ENCODE measurements at regions not wholly inside any gene's neighbourhood (a gene's known extent, or its start where the extent isn't known, plus 50 kb on each side); places are given as distances from the start of the nearest gene placed in this dataset.

DNA sequence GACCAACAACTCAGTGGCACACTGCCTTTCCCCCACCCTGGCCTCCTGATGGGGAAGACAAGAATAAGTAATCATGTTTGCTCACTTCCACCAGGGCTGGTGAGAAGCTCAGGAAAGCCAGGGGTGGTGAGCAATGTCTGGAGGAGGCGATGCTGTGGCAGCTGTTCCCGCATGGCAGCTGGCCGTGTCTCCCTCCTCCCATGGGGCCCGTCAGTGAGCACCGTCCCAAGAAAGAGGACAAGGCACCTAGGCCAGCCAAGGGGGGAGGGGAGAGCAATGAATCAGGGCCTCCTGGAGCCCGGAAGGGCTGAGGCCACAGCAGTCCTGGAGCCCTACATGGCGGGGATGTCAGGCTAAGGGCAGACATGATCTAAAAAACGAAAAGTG is 69.2 kb upstream of the INSIG1 start:
- intact Hi-C loops (cut with micrococcal nuclease), result no loop called here

DNA sequence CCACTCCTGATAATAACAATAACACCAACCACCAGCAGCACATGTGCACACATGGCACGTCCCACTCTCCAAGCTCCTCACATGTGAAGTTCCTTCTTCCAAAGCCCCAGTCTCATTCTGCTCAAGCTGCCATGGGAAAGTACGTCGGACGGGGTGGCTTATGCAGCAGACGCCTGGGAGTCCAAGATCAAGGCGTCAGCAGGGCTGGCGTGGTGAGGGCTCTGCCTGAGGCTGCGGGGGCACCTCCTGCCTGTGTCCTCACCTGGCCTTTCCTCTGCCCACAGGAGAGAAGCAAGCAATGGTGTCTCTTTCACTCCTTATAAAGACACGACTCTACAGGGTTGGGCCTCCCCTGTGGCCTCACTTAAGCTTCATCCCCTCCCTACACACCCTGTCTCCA is 68.8 kb upstream of the INSIG1 start:
- peaks cover 0 to 13% of the 10 kb centered on the region in 2 donors for H3K27me3 Mint-ChIP-seq (ENCODE audit: low read depth in 2 of 2)
- intact Hi-C loops (cut with micrococcal nuclease), result no loop called here
- Histone ChIP-seq H3K4me3 (ENCODE audit: low read length) (no peak overlapping the region), H3K36me3 (ENCODE audit: control insufficient read depth, insufficient read depth, low read length) (no peaks in the 10 kb centered on the region), H3K4me1 (ENCODE audit: control insufficient read depth, insufficient read depth, low read length) (no peaks in the 10 kb centered on the region), H3K9me3 (ENCODE audit: control insufficient read depth, insufficient read depth, low read length) (no peaks in the 10 kb centered on the region), H3K27me3 (ENCODE audit: control insufficient read depth, insufficient read depth, low read length) (no peaks in the 10 kb centered on the region), H3K27ac (ENCODE audit: low read length) (no peak overlapping the region)
- WGBS (ENCODE audit: insufficient coverage), result 85% methylated on average over 9 of the region's 9 CpGs
- no peak overlapping the region for H3K4me3 Mint-ChIP-seq
- H3K27ac Mint-ChIP-seq, result no peak overlapping the region
- H3K4me1 Mint-ChIP-seq, result no peaks in the 10 kb centered on the region
- H3K9me3 Mint-ChIP-seq, result no peaks in the 10 kb centered on the region
- TF ChIP-seq CTCF (IDR thresholded peaks at IDR 0.05), result no peak
- ATAC-seq (peak in 1 of 3 donors; percentile 9), DNase-seq (no peak)
- no peaks in the 10 kb centered on the region for H3K36me3 Mint-ChIP-seq

More for the DNA sequence above, 69.2 kb upstream of the INSIG1 start:
- Histone ChIP-seq H3K4me1 (ENCODE audit: control insufficient read depth, insufficient read depth, low read length) (no peaks in the 10 kb centered on the region), H3K27me3 (ENCODE audit: control insufficient read depth, insufficient read depth, low read length) (no peaks in the 10 kb centered on the region), H3K4me3 (ENCODE audit: low read length) (no peak overlapping the region), H3K9me3 (ENCODE audit: control insufficient read depth, insufficient read depth, low read length) (no peaks in the 10 kb centered on the region), H3K27ac (ENCODE audit: low read length) (no peak overlapping the region), H3K36me3 (ENCODE audit: control insufficient read depth, insufficient read depth, low read length) (no peaks in the 10 kb centered on the region)
- Mint-ChIP-seq H3K36me3 (no peaks in the 10 kb centered on the region), H3K27me3 (ENCODE audit: low read depth in 2 of 2) (peaks cover 0 to 13% of the 10 kb centered on the region in 2 donors), H3K9me3 (no peaks in the 10 kb centered on the region), H3K27ac (no peak overlapping the region), H3K4me1 (no peaks in the 10 kb centered on the region), H3K4me3 (no peak overlapping the region)
- TF ChIP-seq CTCF (IDR thresholded peaks at IDR 0.05), result no peak
- no peak for DNase-seq
- no peak for ATAC-seq
- 86% methylated on average over 8 of the region's 8 CpGs for WGBS (ENCODE audit: insufficient coverage)

DNA sequence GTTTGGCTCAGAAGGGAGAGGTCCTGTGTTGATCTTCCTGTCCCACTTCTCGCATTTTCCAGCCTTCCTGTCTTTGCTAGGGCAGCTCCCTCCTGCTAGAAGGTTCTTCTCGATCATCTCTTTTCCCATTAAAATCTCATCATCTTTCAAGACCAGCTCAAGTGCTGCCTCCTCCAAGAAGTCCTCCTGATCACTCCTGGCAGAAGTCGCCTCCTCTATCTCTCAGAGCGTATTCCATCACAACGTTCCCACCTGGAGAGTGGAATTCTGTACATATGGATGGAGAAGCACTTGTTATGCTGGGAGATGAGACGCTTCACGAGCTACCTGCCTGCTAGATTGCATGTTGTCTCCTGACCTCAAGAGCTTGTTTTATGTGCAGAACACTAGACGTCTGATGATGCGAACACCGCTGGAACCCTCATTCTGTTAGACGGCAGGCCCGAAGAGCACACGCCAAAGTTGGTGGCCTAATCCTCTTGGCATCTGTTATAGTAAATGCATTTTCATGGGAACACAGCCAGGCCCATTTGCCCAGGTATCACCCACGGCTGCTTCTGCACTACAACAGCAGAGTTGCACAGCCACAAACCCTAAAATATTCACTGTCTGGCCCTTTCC is 68.0 kb upstream of the INSIG1 start:
- Histone ChIP-seq H3K27ac (ENCODE audit: low read length) (no peak overlapping the region), H3K36me3 (ENCODE audit: control insufficient read depth, insufficient read depth, low read length) (no peaks in the 10 kb centered on the region), H3K27me3 (ENCODE audit: control insufficient read depth, insufficient read depth, low read length) (no peaks in the 10 kb centered on the region), H3K4me3 (ENCODE audit: low read length) (no peak overlapping the region), H3K4me1 (ENCODE audit: control insufficient read depth, insufficient read depth, low read length) (no peaks in the 10 kb centered on the region), H3K9me3 (ENCODE audit: control insufficient read depth, insufficient read depth, low read length) (no peaks in the 10 kb centered on the region)
- DNase-seq (no peak), ATAC-seq (no peak)
- no peaks in the 10 kb centered on the region for H3K36me3 Mint-ChIP-seq
- peaks cover 0 to 13% of the 10 kb centered on the region in 2 donors for H3K27me3 Mint-ChIP-seq (ENCODE audit: low read depth in 2 of 2)
- 95% methylated on average over 12 of the region's 14 CpGs for WGBS (ENCODE audit: insufficient coverage)
- H3K27ac Mint-ChIP-seq, result no peak overlapping the region
- no peaks in the 10 kb centered on the region for H3K4me1 Mint-ChIP-seq
- no peak overlapping the region for H3K4me3 Mint-ChIP-seq
- TF ChIP-seq CTCF (IDR thresholded peaks at IDR 0.05), result no peak
- intact Hi-C loops (cut with micrococcal nuclease), result no loop called here
- no peaks in the 10 kb centered on the region for H3K9me3 Mint-ChIP-seq

- ATAC-seq, result no peak
- intact Hi-C loops (cut with micrococcal nuclease), result no loop called here
- 92% methylated on average over 9 of the region's 11 CpGs for WGBS (ENCODE audit: insufficient coverage)
These were observed 67.5 kb upstream of the INSIG1 start for GRCh38 chr7:155230169-155230593.

More at GRCh38 chr7:155230169-155230593, 67.5 kb upstream of the INSIG1 start:
- no peak for TF ChIP-seq CTCF (IDR thresholded peaks at IDR 0.05)
- H3K27ac ChIP-seq (ENCODE audit: low read length), result no peak overlapping the region
- Mint-ChIP-seq H3K9me3 (no peaks in the 10 kb centered on the region), H3K4me3 (no peak overlapping the region), H3K4me1 (no peaks in the 10 kb centered on the region), H3K27ac (no peak overlapping the region), H3K36me3 (no peaks in the 10 kb centered on the region), H3K27me3 (ENCODE audit: low read depth in 2 of 2) (peaks cover 0 to 13% of the 10 kb centered on the region in 2 donors)
- H3K4me3 ChIP-seq (ENCODE audit: low read length), result no peak overlapping the region
- no peaks in the 10 kb centered on the region for H3K4me1 ChIP-seq (ENCODE audit: control insufficient read depth, insufficient read depth, low read length)
- no peaks in the 10 kb centered on the region for H3K9me3 ChIP-seq (ENCODE audit: control insufficient read depth, insufficient read depth, low read length)
- H3K27me3 ChIP-seq (ENCODE audit: control insufficient read depth, insufficient read depth, low read length), result no peaks in the 10 kb centered on the region
- no peak for DNase-seq
- H3K36me3 ChIP-seq (ENCODE audit: control insufficient read depth, insufficient read depth, low read length), result no peaks in the 10 kb centered on the region

All from natural killer cell (primary cell).